Astrocyte (in vitro differentiated cells and primary cell): ENCODE measurements at regions not wholly inside any gene's neighbourhood (a gene's known extent, or its start where the extent isn't known, plus 50 kb on each side); places are given as distances from the start of the nearest gene placed in this dataset.

Experiments
- DNase-seq: peaks from one replicate; pipeline ENCODE4 v3.0.0-alpha.2; 2010; ENCODE audit warnings: low read depth
- FAIRE-seq: peaks from 2 replicates; lab custom pipeline; 2011; peaks lifted over from hg19 to GRCh38; lab: Jason Lieb, UNC
- H2AFZ ChIP-seq: 2 replicates; pipeline ENCODE4 v1.6.0; 2012; ENCODE audit warnings: low read depth, low read length, inconsistent platforms
- H3K27ac ChIP-seq: 2 replicates; pipeline ENCODE4 v1.5.1; 2011; ENCODE audit warnings: low read depth, low read length, inconsistent platforms
- H3K27me3 ChIP-seq: 2 replicates; pipeline ENCODE4 v1.6.0; 2011; ENCODE audit warnings: low read length, inconsistent platforms; ENCODE audit not compliant: insufficient read depth
- H3K36me3 ChIP-seq: 2 replicates; pipeline ENCODE4 v1.5.1; 2011; ENCODE audit warnings: low read length, inconsistent platforms; ENCODE audit not compliant: insufficient read depth
- H3K4me1 ChIP-seq: 2 replicates; pipeline ENCODE4 v1.5.1; 2011; ENCODE audit warnings: low read length, inconsistent platforms; ENCODE audit not compliant: insufficient read depth
- H3K4me2 ChIP-seq: 2 replicates; pipeline ENCODE4 v1.6.0; 2012; ENCODE audit warnings: low read length, inconsistent platforms
- H3K4me3 ChIP-seq: 2 replicates; pipeline ENCODE4 v1.5.1; 2011; ENCODE audit warnings: low read depth, mild to moderate bottlenecking, low read length, inconsistent platforms; ENCODE audit not compliant: insufficient read depth
- H3K79me2 ChIP-seq: 2 replicates; pipeline ENCODE4 v1.6.0; 2012; ENCODE audit warnings: mild to moderate bottlenecking, low read length, inconsistent platforms; ENCODE audit not compliant: insufficient read depth
- H3K9ac ChIP-seq: 2 replicates; pipeline ENCODE4 v1.6.0; 2012; ENCODE audit warnings: mild to moderate bottlenecking, low read length, inconsistent platforms
- H3K9me3 ChIP-seq: 2 replicates; pipeline ENCODE4 v1.5.1; 2012; ENCODE audit warnings: low read depth, mild to moderate bottlenecking, low read length, inconsistent platforms; ENCODE audit not compliant: insufficient read depth
- H4K20me1 ChIP-seq: 2 replicates; pipeline ENCODE4 v1.6.0; 2012; ENCODE audit warnings: low read length, inconsistent platforms; ENCODE audit not compliant: insufficient read depth
- H3K27ac Mint-ChIP-seq: one replicate; pipeline ENCODE4 v1.8.0; 2021; ENCODE audit warnings: mild to moderate bottlenecking, mixed read lengths; ENCODE audit not compliant: unreplicated experiment
- H3K27me3 Mint-ChIP-seq: one replicate; pipeline ENCODE4 v1.8.0; 2021; ENCODE audit warnings: low read depth, mixed read lengths; ENCODE audit not compliant: unreplicated experiment
- H3K36me3 Mint-ChIP-seq: one replicate; pipeline ENCODE4 v1.8.0; 2021; ENCODE audit warnings: low read depth, mixed read lengths; ENCODE audit not compliant: unreplicated experiment
- H3K4me1 Mint-ChIP-seq: one replicate; pipeline ENCODE4 v1.8.0; 2021; ENCODE audit warnings: low read depth, mixed read lengths; ENCODE audit not compliant: unreplicated experiment
- H3K4me3 Mint-ChIP-seq: one replicate; pipeline ENCODE4 v1.8.0; 2021; ENCODE audit warnings: mild to moderate bottlenecking, moderate library complexity, mixed read lengths; ENCODE audit not compliant: unreplicated experiment
- H3K9me3 Mint-ChIP-seq: one replicate; pipeline ENCODE4 v1.8.0; 2021; ENCODE audit warnings: mild to moderate bottlenecking, mixed read lengths; ENCODE audit not compliant: unreplicated experiment
- EZH2 ChIP-seq: IDR thresholded peaks from 2 replicates; pipeline ENCODE4 v1.6.1; 2012; ENCODE audit warnings: mild to moderate bottlenecking, low read length, inconsistent platforms; ENCODE audit not compliant: insufficient read depth
- TF ChIP-seq, protein P1 (sequence below): IDR thresholded peaks from 2 replicates; pipeline ENCODE4 v1.5.1; 2011; ENCODE audit warnings: low read depth, mild to moderate bottlenecking, inconsistent platforms, low read length, moderate library complexity; ENCODE audit not compliant: insufficient read depth

DNA sequence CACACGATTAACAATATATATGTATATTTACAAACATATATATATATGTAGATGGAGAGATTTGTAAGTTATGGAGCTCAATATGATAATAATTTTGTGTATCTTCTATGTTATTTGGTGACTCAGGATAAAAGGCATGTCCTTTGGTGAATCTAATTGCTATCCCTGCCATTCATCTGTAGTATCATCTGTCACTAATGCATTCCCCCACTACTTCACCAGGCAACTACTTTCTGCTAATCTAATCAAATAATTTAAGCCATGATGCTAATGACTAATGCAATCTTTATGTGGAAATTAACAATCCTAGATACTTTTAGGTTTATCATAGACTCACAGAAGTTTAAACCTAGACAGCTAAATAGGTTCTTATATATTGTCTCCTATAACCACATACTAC lies 1074.5 kb downstream of the PLA2G4A start:
- H3K9me3 ChIP-seq, result no peaks in the 10 kb centered on the region
- no peak overlapping the region for H3K4me3 ChIP-seq
- no peaks in the 10 kb centered on the region for H4K20me1 ChIP-seq
- Mint-ChIP-seq H3K4me1 (no peaks in the 10 kb centered on the region), H3K4me3 (no peak overlapping the region), H3K27ac (no peak overlapping the region), H3K9me3 (no peaks in the 10 kb centered on the region), H3K27me3 (no peaks in the 10 kb centered on the region), H3K36me3 (no peaks in the 10 kb centered on the region)
- H3K27me3 ChIP-seq, result no peaks in the 10 kb centered on the region
- no peak for TF ChIP-seq EZH2
- TF ChIP-seq, protein P1, sequence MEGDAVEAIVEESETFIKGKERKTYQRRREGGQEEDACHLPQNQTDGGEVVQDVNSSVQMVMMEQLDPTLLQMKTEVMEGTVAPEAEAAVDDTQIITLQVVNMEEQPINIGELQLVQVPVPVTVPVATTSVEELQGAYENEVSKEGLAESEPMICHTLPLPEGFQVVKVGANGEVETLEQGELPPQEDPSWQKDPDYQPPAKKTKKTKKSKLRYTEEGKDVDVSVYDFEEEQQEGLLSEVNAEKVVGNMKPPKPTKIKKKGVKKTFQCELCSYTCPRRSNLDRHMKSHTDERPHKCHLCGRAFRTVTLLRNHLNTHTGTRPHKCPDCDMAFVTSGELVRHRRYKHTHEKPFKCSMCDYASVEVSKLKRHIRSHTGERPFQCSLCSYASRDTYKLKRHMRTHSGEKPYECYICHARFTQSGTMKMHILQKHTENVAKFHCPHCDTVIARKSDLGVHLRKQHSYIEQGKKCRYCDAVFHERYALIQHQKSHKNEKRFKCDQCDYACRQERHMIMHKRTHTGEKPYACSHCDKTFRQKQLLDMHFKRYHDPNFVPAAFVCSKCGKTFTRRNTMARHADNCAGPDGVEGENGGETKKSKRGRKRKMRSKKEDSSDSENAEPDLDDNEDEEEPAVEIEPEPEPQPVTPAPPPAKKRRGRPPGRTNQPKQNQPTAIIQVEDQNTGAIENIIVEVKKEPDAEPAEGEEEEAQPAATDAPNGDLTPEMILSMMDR, result no peak
- H3K9ac ChIP-seq, result no peak overlapping the region
- H3K79me2 ChIP-seq, result no peaks in the 10 kb centered on the region
- H2AFZ ChIP-seq, result no peak overlapping the region
- no peaks in the 10 kb centered on the region for H3K4me1 ChIP-seq
- no peak for DNase-seq
- no peak overlapping the region for H3K27ac ChIP-seq
- no peaks in the 10 kb centered on the region for H3K36me3 ChIP-seq
- no peak overlapping the region for H3K4me2 ChIP-seq
- FAIRE-seq, result no peak

DNA sequence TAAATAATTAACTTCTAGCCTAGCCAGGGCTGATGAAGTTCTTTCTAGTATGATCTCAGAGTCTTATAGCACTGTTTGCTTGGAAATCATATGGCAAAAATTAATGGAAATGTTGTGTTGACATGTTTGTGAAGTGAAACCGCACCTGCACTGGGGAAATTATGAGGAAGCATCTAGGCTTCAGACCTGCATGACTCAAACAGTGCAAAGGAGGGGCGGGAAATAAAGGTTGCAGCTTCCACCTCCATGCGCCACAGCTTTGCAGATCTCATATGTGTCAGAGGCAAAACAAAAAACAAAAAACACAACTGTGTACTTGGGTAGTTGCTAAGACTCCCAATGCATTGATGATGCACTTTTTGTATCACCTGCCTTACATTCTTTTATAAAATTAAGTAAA lies 1080.6 kb downstream of the PLA2G4A start:
- Mint-ChIP-seq H3K27ac (no peak overlapping the region), H3K9me3 (no peaks in the 10 kb centered on the region), H3K4me1 (no peaks in the 10 kb centered on the region), H3K4me3 (no peak overlapping the region), H3K36me3 (no peaks in the 10 kb centered on the region), H3K27me3 (no peaks in the 10 kb centered on the region)
- Histone ChIP-seq H3K4me2 (no peak overlapping the region), H3K9me3 (no peaks in the 10 kb centered on the region), H3K27me3 (no peaks in the 10 kb centered on the region), H3K79me2 (no peaks in the 10 kb centered on the region), H4K20me1 (no peaks in the 10 kb centered on the region), H3K27ac (no peak overlapping the region), H3K4me3 (no peak overlapping the region), H3K9ac (no peak overlapping the region), H3K4me1 (no peaks in the 10 kb centered on the region), H2AFZ (no peak overlapping the region), H3K36me3 (no peaks in the 10 kb centered on the region)
- DNase-seq (no peak), FAIRE-seq (no peak)
- no peak for TF ChIP-seq EZH2
- TF ChIP-seq, protein P1, result no peak

DNA sequence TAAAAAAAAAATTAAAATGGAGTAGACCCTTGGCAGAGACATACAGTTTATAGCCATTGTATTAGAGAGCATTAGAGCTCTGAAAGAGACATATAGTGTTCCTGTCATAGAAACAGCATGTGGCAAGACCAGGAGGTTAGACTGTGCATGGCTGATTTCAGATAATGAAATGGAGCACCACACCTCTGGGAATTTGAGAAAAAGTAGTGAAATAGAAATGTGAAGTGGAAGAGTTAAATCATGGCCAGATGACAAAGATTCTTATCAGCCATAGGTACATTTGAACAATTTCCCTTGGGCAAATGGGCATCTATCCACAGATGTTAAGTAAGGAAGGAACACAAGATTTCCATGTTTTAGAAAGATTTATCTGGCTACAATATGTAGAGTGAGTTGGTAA lies 1083.1 kb downstream of the PLA2G4A start:
- H3K9me3 Mint-ChIP-seq, result no peaks in the 10 kb centered on the region
- H3K4me1 Mint-ChIP-seq, result no peaks in the 10 kb centered on the region
- Histone ChIP-seq H4K20me1 (no peaks in the 10 kb centered on the region), H3K4me3 (no peak overlapping the region), H2AFZ (no peak overlapping the region), H3K4me1 (no peaks in the 10 kb centered on the region), H3K27me3 (no peaks in the 10 kb centered on the region), H3K79me2 (no peaks in the 10 kb centered on the region), H3K9me3 (no peaks in the 10 kb centered on the region), H3K36me3 (no peaks in the 10 kb centered on the region), H3K9ac (no peak overlapping the region), H3K27ac (no peak overlapping the region), H3K4me2 (no peak overlapping the region)
- no peaks in the 10 kb centered on the region for H3K27me3 Mint-ChIP-seq
- no peak overlapping the region for H3K4me3 Mint-ChIP-seq
- DNase-seq (no peak), FAIRE-seq (no peak)
- TF ChIP-seq, protein P1, result no peak
- no peak for TF ChIP-seq EZH2
- no peak overlapping the region for H3K27ac Mint-ChIP-seq
- no peaks in the 10 kb centered on the region for H3K36me3 Mint-ChIP-seq
